ENCODE measurements at regions not wholly inside any gene's neighbourhood (a gene's known extent, or its start where the extent isn't known, plus 50 kb on each side); places are given as distances from the start of the nearest gene placed in this dataset.

- Histone ChIP-seq H3K4me1 (ENCODE audit: insufficient read depth, low read length) (no peaks in the 10 kb centered on the region), H4K5ac (ENCODE audit: insufficient read length, low read depth, low read length) (no peak overlapping the region), H3K23ac (ENCODE audit: insufficient read length, low read depth, low read length) (no peak overlapping the region), H3K14ac (ENCODE audit: insufficient read depth, low read length) (no peak overlapping the region), H2BK5ac (ENCODE audit: insufficient read length, low read length) (no peak overlapping the region), H2AFZ (ENCODE audit: low read length) (no peak overlapping the region), H3K18ac (ENCODE audit: insufficient read length, low read depth, low read length) (no peak overlapping the region), H4K91ac (ENCODE audit: insufficient read length, low read depth, low read length) (no peak overlapping the region), H3K27me3 (ENCODE audit: insufficient read depth, low read length) (no peaks in the 10 kb centered on the region), H3K27ac (ENCODE audit: insufficient read length, low read depth, low read length) (no peak overlapping the region), H3K4ac (ENCODE audit: low read depth, low read length) (no peak overlapping the region), H2BK20ac (ENCODE audit: low read depth, low read length, poor library complexity, severe bottlenecking) (no peak overlapping the region), H3T11ph (ENCODE audit: low read length) (no peak overlapping the region), H3K79me1 (ENCODE audit: insufficient read depth, low read depth, low read length, poor library complexity, severe bottlenecking) (no peaks in the 10 kb centered on the region), H3K4me2 (ENCODE audit: insufficient read depth, insufficient read length, low read length) (no peak overlapping the region), H3K23me2 (ENCODE audit: insufficient read length, low read depth, low read length, poor library complexity, severe bottlenecking) (no peaks in the 10 kb centered on the region), H3K56ac (ENCODE audit: insufficient read length, low read depth, low read length) (no peak overlapping the region), H4K8ac (replicated peaks; ENCODE audit: insufficient read length, low read depth, low read length) (no peak overlapping the region), H2BK120ac (ENCODE audit: low read depth, low read length, poor library complexity, severe bottlenecking) (no peak overlapping the region), H3K9me3 (ENCODE audit: control insufficient read depth, low read depth, low read length) (no peaks in the 10 kb centered on the region), H2BK15ac (ENCODE audit: low read depth, low read length) (no peak overlapping the region), H2AK5ac (ENCODE audit: insufficient read length, low read length) (no peak overlapping the region), H2BK12ac (ENCODE audit: insufficient read length, low read depth, low read length) (no peak overlapping the region), H3K9ac (ENCODE audit: extremely low read depth, insufficient read length, low read length) (no peak overlapping the region), H3K79me2 (ENCODE audit: insufficient read depth, low read length) (no peaks in the 10 kb centered on the region), H4K20me1 (ENCODE audit: control insufficient read depth, insufficient read depth, insufficient read length) (no peaks in the 10 kb centered on the region)
- Mint-ChIP-seq H3K4me1 (no peaks in the 10 kb centered on the region), H3K36me3 (ENCODE audit: insufficient read depth in 1 of 3, low read depth in 3 of 3) (no peaks in the 10 kb centered on the region), H3K9me3 (no peaks in the 10 kb centered on the region), H3K27ac (no peak overlapping the region), H3K4me3 (no peak overlapping the region), H3K27me3 (ENCODE audit: low read depth) (no peaks in the 10 kb centered on the region)
- DNase-seq = no peak
- TF ChIP-seq CTCF (conservative IDR thresholded peaks at IDR 0.05) = no peak
- WGBS (ENCODE audit: extremely low coverage, insufficient read length, low lambda C conversion rate) = no CpG with 5 or more reads among the region's 6 CpGs
These were observed 680.2 kb downstream of the CCSER2 start for GRCh38 chr10:85008488-85009184.

All from H9 (cell line).